ENCODE measurements at regions not wholly inside any gene's neighbourhood (a gene's known extent, or its start where the extent isn't known, plus 50 kb on each side); places are given as distances from the start of the nearest gene placed in this dataset.
"Not testable (repeated sequence)": the region's sequence is repeated elsewhere in the genome, so short reads cannot be mapped to it uniquely, and the experiment has no call there.

DNA sequence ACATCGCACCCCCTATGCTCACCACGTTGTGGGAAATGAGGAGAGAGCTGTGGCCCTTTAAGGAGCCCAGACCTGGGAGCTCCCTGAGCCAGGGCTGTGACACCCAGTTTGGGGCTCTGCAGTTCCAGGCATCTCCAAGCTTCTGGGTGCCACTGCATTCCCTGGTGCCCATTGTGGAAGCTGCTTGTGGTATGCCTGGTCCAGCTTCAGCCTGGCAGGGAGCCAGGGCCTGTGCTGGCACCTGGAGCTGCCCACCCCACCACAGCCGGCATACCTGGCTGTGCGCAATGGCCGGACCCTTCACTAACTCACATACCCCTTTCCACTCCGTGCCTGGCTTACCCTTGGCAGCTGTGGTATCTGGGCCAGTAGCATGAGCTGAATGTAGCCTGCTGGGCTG lies 107.9 kb upstream of the OR4E1 start:
- CTCF ChIA-PET: no interaction called here
- TF ChIP-seq, protein P1, sequence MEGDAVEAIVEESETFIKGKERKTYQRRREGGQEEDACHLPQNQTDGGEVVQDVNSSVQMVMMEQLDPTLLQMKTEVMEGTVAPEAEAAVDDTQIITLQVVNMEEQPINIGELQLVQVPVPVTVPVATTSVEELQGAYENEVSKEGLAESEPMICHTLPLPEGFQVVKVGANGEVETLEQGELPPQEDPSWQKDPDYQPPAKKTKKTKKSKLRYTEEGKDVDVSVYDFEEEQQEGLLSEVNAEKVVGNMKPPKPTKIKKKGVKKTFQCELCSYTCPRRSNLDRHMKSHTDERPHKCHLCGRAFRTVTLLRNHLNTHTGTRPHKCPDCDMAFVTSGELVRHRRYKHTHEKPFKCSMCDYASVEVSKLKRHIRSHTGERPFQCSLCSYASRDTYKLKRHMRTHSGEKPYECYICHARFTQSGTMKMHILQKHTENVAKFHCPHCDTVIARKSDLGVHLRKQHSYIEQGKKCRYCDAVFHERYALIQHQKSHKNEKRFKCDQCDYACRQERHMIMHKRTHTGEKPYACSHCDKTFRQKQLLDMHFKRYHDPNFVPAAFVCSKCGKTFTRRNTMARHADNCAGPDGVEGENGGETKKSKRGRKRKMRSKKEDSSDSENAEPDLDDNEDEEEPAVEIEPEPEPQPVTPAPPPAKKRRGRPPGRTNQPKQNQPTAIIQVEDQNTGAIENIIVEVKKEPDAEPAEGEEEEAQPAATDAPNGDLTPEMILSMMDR (IDR thresholded peaks at IDR 0.05; ENCODE audit: insufficient read depth, low read length, missing control alignments): no peak
- DNase-seq (ENCODE audit: low read depth, low spot score): no peak
- POLR2A ChIA-PET: no interaction called here
- H3K4me3 ChIP-seq (ENCODE audit: low read depth, low read length): no peak overlapping the region

DNA sequence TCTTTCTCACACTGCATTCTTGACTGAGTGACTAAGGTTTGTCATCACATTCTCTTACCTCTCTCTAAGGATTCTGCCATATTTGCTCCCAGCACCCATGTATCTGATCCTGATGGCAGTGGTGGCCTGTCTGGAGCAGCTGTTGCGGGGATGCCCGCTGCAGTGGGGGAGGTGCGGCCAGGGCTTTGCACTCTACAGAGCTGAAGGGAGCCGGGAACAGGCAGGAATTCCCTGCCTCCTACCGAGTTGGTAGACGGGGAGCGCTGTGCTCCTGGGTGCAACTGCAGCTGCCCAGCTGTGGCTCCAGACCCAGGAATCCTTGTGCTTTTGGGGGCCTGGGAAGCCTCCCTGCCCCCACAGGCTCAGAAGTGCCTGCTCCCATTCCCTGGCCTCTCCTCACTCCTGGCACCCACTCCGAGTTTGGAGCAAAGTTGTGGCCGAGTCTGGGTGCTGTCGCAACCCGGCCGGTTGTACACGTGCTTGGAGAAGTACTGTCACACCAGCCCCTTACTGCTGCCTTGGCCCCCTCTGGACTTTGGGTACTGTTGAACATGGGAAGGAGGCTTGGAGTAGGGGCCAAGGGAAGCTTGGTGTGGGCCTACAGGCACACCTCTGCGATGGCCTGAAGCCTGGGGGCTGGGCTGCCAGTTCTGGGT lies 106.9 kb upstream of the OR4E1 start:
- H3K4me3 ChIP-seq (ENCODE audit: low read depth, low read length): no peak overlapping the region
- DNase-seq (ENCODE audit: low read depth, low spot score): no peak
- ChIA-PET POLR2A (no interaction called here), CTCF (no interaction called here)
- TF ChIP-seq, protein P1 (IDR thresholded peaks at IDR 0.05; ENCODE audit: insufficient read depth, low read length, missing control alignments): no peak

DNA sequence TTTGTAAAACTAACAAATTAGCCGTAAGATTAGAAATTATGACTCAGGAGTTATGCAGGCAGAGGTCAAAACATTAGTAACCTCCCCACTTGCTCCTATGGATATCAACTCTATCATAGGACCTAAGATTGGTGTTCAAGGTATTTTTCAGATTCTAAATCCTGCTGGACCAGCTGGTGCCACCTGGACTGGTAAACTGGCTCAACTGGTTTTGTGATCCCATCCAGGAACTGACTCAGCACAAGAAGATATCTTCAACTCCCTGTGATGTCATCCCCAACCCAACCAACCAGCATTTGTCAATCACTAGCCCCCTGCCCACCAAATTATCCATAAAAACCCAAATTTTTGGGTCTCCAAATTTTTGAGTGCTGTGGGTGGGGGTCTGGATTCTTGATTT lies 98.1 kb upstream of the OR4E1 start:
- ChIA-PET CTCF (no interaction called here), POLR2A (no interaction called here)
- no peak for DNase-seq (ENCODE audit: low read depth, low spot score)
- TF ChIP-seq, protein P1 (IDR thresholded peaks at IDR 0.05; ENCODE audit: insufficient read depth, low read length, missing control alignments): no peak
- H3K4me3 ChIP-seq (ENCODE audit: low read depth, low read length): no peak overlapping the region

DNA sequence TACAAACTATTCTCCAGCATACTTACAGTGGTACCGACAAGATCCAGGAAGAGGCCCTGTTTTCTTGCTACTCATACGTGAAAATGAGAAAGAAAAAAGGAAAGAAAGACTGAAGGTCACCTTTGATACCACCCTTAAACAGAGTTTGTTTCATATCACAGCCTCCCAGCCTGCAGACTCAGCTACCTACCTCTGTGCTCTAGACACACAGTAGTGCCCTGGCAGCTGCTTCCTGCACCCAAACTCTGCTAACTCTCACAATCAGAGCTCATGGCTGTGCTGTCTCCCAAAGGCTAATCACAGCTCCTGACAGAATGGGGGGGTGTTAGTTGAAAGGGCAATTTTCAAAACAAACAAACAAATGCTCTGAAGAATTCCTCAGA lies 95.2 kb upstream of the OR4E1 start:
- no peak for DNase-seq (ENCODE audit: low read depth, low spot score)
- TF ChIP-seq, protein P1 (IDR thresholded peaks at IDR 0.05; ENCODE audit: insufficient read depth, low read length, missing control alignments): no peak
- POLR2A ChIA-PET: no interaction called here
- no peak overlapping the region for H3K4me3 ChIP-seq (ENCODE audit: low read depth, low read length)
- CTCF ChIA-PET: no interaction called here

DNA sequence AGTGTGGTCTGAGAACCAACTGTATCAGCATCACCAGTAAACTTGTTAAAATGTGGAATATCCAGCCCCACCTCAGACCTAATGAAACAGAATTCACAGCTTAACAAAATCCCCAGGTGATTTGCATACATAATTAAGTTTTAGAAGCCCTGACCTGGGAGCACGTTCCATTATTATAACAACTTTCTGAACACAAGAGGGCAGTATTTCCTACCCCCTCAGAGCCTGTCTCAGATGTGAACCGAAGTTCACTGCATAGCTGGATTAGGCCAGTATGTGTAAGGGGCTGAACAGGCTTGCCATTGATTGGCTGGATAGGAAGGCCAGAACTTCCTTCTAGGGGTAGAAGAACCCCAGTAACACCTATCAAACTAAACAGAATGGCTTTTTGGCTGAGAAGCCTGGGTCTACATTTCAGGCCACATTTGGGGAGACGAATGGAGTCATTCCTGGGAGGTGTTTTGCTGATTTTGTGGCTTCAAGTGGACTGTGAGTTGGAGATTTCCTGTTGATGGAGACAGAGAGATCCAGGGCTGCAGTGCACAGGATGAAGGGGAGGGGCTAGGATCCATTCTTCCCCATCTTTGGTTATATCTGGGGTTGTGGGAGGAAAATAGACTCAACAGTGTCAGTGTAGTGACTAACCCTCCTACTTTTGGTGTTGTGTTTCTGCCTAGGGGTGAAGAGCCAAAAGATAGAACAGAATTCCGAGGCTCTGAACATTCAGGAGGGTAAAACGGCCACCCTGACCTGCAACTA lies 94.7 kb upstream of the OR4E1 start:
- CTCF ChIA-PET: no interaction called here
- TF ChIP-seq, protein P1 (IDR thresholded peaks at IDR 0.05; ENCODE audit: insufficient read depth, low read length, missing control alignments): no peak
- H3K4me3 ChIP-seq (ENCODE audit: low read depth, low read length): no peak overlapping the region
- POLR2A ChIA-PET: no interaction called here
- DNase-seq (ENCODE audit: low read depth, low spot score): no peak

DNA sequence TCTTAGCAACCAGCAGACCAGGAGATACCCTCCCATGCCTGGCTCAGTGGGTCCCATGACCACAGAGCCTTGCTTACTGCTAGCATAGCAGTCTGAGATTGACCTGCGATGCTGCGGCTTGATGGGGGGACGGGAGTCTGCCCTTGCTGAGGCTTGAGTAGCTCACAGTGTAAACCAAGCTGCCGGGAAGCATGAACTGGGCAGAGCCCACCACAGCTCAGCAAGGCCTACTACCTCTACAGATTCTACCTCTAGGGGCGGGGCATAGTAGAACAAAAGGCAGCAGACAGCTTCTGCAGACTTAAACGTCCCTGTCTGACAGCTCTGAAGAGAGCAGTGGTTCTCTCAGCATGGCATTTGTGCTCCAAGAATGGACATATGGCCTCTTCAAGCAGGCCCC lies 86.7 kb upstream of the OR4E1 start:
- POLR2A ChIA-PET; CTCF ChIA-PET; H3K4me3 ChIP-seq (ENCODE audit: low read depth, low read length); DNase-seq (ENCODE audit: low read depth, low spot score): not testable (repeated sequence)
